ENCODE measurements at regions not wholly inside any gene's neighbourhood (a gene's known extent, or its start where the extent isn't known, plus 50 kb on each side); places are given as distances from the start of the nearest gene placed in this dataset.
"Not testable (repeated sequence)": the region's sequence is repeated elsewhere in the genome, so short reads cannot be mapped to it uniquely, and the experiment has no call there.

- DNase-seq: no peak
Observed at GRCh38 chr10:89954061-89954460, 252.7 kb downstream of the KIF20B start.

- DNase-seq: no peak
Observed at GRCh38 chr10:89954787-89955566, 253.6 kb downstream of the KIF20B start.

- no peak for DNase-seq
Observed at GRCh38 chr10:89959433-89960110, 258.2 kb downstream of the KIF20B start.

GRCh38 chr10:89963451-89964102, 262.2 kb downstream of the KIF20B start:
- DNase-seq: no peak

GRCh38 chr10:89966211-89966610, 264.8 kb downstream of the KIF20B start:
- DNase-seq: no peak

- DNase-seq: no peak
Observed at GRCh38 chr10:89973326-89973725, 271.9 kb downstream of the KIF20B start.

- no peak for DNase-seq
Observed at GRCh38 chr10:89975071-89975470, 273.7 kb downstream of the KIF20B start.

GRCh38 chr10:89975771-89976170, 274.4 kb downstream of the KIF20B start:
- no peak for DNase-seq

- DNase-seq: no peak
Observed at GRCh38 chr10:89978081-89978480, 276.7 kb downstream of the KIF20B start.

GRCh38 chr10:89979726-89980125, 278.3 kb downstream of the KIF20B start:
- DNase-seq: no peak

- DNase-seq: no peak
Observed at GRCh38 chr10:89980166-89980565, 278.8 kb downstream of the KIF20B start.

- no peak for DNase-seq
Observed at GRCh38 chr10:89981891-89982290, 280.5 kb downstream of the KIF20B start.

- DNase-seq: no peak
Observed at GRCh38 chr10:89985446-89985845, 284.1 kb downstream of the KIF20B start.

- DNase-seq: not testable (repeated sequence)
Observed at GRCh38 chr10:89988361-89988760, 287.0 kb downstream of the KIF20B start.

GRCh38 chr10:89992575-89992974, 291.2 kb downstream of the KIF20B start:
- DNase-seq: no peak

- DNase-seq: no peak
Observed at GRCh38 chr10:90007226-90007625, 305.8 kb downstream of the KIF20B start.

GRCh38 chr10:90011281-90011680, 309.9 kb downstream of the KIF20B start:
- not testable (repeated sequence) for DNase-seq

GRCh38 chr10:90018819-90019218, 317.4 kb downstream of the KIF20B start:
- no peak for DNase-seq

GRCh38 chr10:90020506-90020905, 319.1 kb downstream of the KIF20B start:
- no peak for DNase-seq

GRCh38 chr10:90023950-90024349, 322.6 kb downstream of the KIF20B start:
- no peak for DNase-seq

GRCh38 chr10:90028312-90028711, 326.9 kb downstream of the KIF20B start:
- DNase-seq: no peak

- DNase-seq: no peak
Observed at GRCh38 chr10:90031776-90032175, 330.4 kb downstream of the KIF20B start.

- DNase-seq: no peak
Observed at GRCh38 chr10:90032519-90032918, 331.1 kb downstream of the KIF20B start.

GRCh38 chr10:90034862-90035261, 333.5 kb downstream of the KIF20B start:
- DNase-seq: not testable (repeated sequence)
